ENCODE measurements at regions not wholly inside any gene's neighbourhood (a gene's known extent, or its start where the extent isn't known, plus 50 kb on each side); places are given as distances from the start of the nearest gene placed in this dataset.

DNA sequence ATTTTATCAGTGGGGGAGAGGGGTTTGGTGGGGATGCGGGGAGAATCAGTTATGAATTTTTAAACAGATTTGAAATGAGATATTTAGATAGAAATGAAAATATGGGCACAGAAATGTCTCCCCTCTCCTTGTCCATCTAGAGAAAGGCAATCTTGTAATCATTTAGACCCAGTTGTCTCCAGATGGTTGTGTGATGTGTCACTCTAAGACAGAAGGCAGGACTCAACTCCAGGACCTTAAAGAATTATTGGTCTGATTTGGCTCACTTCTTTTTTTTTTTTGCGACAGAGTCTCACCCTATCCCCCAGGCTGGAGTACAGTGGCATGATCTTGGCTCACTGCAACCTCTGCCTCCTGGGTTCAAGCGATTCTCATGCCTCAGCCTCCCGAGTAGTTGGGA lies 77.2 kb downstream of the EOMES start:
- DNase-seq (ENCODE audit: low read depth in 1 of 2, low spot score in 1 of 2), result no peak
- Histone ChIP-seq H3K27ac (replicated peaks) (no peak overlapping the region), H3K27me3 (ENCODE audit: insufficient read depth, poor library complexity, severe bottlenecking) (no peaks in the 10 kb centered on the region), H3K4me3 (replicated peaks; ENCODE audit: insufficient read depth, low read length) (no peak overlapping the region)
- TF ChIP-seq SPI1 (IDR thresholded peaks at IDR 0.05; ENCODE audit: borderline replicate concordance, low read depth) (no peak), POLR2AphosphoS5 (IDR thresholded peaks at IDR 0.05; ENCODE audit: low read depth) (no peak), GABPA (IDR thresholded peaks at IDR 0.05; ENCODE audit: low read depth) (no peak)
- TF ChIP-seq, protein P1, sequence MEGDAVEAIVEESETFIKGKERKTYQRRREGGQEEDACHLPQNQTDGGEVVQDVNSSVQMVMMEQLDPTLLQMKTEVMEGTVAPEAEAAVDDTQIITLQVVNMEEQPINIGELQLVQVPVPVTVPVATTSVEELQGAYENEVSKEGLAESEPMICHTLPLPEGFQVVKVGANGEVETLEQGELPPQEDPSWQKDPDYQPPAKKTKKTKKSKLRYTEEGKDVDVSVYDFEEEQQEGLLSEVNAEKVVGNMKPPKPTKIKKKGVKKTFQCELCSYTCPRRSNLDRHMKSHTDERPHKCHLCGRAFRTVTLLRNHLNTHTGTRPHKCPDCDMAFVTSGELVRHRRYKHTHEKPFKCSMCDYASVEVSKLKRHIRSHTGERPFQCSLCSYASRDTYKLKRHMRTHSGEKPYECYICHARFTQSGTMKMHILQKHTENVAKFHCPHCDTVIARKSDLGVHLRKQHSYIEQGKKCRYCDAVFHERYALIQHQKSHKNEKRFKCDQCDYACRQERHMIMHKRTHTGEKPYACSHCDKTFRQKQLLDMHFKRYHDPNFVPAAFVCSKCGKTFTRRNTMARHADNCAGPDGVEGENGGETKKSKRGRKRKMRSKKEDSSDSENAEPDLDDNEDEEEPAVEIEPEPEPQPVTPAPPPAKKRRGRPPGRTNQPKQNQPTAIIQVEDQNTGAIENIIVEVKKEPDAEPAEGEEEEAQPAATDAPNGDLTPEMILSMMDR (IDR thresholded peaks at IDR 0.05; ENCODE audit: insufficient read depth, low read length), result no peak
- TF ChIP-seq, protein P2, sequence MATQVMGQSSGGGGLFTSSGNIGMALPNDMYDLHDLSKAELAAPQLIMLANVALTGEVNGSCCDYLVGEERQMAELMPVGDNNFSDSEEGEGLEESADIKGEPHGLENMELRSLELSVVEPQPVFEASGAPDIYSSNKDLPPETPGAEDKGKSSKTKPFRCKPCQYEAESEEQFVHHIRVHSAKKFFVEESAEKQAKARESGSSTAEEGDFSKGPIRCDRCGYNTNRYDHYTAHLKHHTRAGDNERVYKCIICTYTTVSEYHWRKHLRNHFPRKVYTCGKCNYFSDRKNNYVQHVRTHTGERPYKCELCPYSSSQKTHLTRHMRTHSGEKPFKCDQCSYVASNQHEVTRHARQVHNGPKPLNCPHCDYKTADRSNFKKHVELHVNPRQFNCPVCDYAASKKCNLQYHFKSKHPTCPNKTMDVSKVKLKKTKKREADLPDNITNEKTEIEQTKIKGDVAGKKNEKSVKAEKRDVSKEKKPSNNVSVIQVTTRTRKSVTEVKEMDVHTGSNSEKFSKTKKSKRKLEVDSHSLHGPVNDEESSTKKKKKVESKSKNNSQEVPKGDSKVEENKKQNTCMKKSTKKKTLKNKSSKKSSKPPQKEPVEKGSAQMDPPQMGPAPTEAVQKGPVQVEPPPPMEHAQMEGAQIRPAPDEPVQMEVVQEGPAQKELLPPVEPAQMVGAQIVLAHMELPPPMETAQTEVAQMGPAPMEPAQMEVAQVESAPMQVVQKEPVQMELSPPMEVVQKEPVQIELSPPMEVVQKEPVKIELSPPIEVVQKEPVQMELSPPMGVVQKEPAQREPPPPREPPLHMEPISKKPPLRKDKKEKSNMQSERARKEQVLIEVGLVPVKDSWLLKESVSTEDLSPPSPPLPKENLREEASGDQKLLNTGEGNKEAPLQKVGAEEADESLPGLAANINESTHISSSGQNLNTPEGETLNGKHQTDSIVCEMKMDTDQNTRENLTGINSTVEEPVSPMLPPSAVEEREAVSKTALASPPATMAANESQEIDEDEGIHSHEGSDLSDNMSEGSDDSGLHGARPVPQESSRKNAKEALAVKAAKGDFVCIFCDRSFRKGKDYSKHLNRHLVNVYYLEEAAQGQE (IDR thresholded peaks at IDR 0.05; ENCODE audit: insufficient replicate concordance, low read depth), result no peak

DNA sequence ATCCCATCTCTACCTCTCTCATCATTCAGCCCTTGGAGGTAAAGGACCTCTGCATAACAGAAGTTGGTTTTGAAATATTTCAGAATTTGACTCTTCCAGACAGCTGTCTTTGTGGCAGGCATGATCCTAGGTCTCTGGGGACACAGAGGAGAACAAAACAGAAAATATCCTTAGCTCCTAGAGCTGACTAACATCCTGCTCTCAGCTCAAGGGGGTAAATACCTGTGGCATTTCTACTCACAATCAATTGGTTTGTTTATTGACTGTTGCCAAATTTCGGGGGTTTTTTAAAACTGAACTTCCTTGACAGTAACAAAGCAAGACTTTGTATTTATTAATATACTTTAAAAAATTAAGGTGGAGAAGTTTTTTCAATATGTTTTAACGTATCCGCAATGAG lies 78.8 kb downstream of the EOMES start:
- DNase-seq (ENCODE audit: low read depth in 1 of 2, low spot score in 1 of 2), result no peak
- Histone ChIP-seq H3K27me3 (ENCODE audit: insufficient read depth, poor library complexity, severe bottlenecking) (no peaks in the 10 kb centered on the region), H3K27ac (replicated peaks) (no peak overlapping the region), H3K4me3 (replicated peaks; ENCODE audit: insufficient read depth, low read length) (no peak overlapping the region)
- TF ChIP-seq, protein P2 (IDR thresholded peaks at IDR 0.05; ENCODE audit: insufficient replicate concordance, low read depth), result no peak
- TF ChIP-seq GABPA (IDR thresholded peaks at IDR 0.05; ENCODE audit: low read depth) (no peak), POLR2AphosphoS5 (IDR thresholded peaks at IDR 0.05; ENCODE audit: low read depth) (no peak), SPI1 (IDR thresholded peaks at IDR 0.05; ENCODE audit: borderline replicate concordance, low read depth) (no peak)
- TF ChIP-seq, protein P1 (IDR thresholded peaks at IDR 0.05; ENCODE audit: insufficient read depth, low read length), result no peak

DNA sequence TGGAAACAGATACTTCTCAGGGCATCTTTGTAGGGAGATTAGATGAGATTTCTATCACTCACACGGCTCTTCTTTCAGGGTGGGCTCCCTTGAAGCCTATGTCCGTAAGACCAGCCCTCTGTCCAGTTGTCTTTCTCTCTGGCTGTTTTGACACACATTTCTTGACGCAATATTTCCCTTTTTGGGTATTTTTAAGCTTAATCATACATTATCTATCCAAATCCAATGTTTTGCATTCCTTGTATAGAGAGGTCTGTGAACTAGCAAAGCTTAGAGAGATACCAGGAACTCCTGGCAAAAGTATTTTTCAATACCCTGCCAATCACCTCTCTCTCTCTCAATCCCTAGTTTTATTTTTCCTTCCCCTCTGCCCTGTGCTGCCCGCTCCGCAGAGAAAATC lies 79.3 kb downstream of the EOMES start:
- Histone ChIP-seq H3K27ac (replicated peaks) (no peak overlapping the region), H3K4me3 (replicated peaks; ENCODE audit: insufficient read depth, low read length) (no peak overlapping the region), H3K27me3 (ENCODE audit: insufficient read depth, poor library complexity, severe bottlenecking) (no peaks in the 10 kb centered on the region)
- TF ChIP-seq, protein P1 (IDR thresholded peaks at IDR 0.05; ENCODE audit: insufficient read depth, low read length), result no peak
- TF ChIP-seq GABPA (IDR thresholded peaks at IDR 0.05; ENCODE audit: low read depth) (no peak), SPI1 (IDR thresholded peaks at IDR 0.05; ENCODE audit: borderline replicate concordance, low read depth) (no peak), POLR2AphosphoS5 (IDR thresholded peaks at IDR 0.05; ENCODE audit: low read depth) (no peak)
- TF ChIP-seq, protein P2 (IDR thresholded peaks at IDR 0.05; ENCODE audit: insufficient replicate concordance, low read depth), result no peak
- no peak for DNase-seq (ENCODE audit: low read depth in 1 of 2, low spot score in 1 of 2)
